ENCODE measurements at regions not wholly inside any gene's neighbourhood (a gene's known extent, or its start where the extent isn't known, plus 50 kb on each side); places are given as distances from the start of the nearest gene placed in this dataset.

DNA sequence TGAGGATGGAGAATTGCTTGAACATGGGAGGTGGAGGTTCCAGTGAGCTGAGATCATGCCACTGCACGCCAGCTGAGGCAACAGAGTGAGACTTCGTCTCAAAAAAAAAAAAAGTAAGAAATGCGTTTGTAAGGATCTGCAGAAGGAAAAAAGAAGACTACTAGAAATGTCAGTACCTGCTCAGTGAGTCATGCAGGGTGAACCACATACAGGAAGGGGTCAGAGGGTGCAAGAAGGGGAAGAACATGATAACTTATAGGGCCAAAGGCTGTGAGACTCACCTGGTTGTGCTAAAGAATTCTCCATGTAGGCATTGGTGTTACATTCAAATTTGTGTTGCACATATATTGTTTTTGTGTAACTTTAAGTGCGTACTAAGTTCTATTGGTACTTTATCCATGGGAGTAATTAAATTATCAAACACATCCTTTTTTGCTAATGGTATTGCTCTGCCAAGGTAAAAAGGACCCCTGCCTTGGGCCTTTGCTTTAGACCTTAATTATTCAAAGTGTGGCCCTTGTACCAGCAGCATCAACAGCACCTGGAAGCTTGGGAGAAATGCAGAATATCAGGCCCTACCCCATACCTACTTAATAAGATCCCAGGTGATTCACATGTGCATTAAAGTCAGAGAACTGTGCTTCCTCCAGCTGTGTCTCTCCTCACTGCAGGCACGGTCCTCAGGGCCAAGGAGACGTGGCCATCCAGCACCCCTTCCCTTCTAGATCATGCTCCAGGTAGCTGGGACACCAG, 96.4 kb upstream of the PPP2R5A start:
- FAIRE-seq (peak; percentile 5), DNase-seq (ENCODE audit: extremely low spot score, insufficient read length, low read depth) (no peak)

DNA sequence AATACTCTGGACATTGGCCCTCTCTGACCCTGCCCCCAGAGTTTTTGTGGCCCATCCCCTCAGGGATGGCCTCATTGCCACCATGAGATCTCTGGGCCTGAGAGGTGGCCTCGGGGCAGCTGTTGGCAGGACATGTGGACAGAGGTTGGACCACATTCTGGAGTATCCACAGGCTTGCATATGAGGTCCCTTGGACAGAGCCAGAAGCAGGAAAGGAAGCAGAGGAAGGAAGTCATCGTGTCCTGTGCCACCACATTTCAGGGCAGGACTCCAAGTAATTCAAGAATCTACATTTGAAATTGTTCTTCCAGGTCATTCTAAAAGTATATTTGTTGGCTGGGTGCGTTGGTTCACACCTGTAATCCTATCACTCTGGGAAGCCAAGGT, 95.9 kb upstream of the PPP2R5A start:
- no peak for FAIRE-seq
- no peak for DNase-seq (ENCODE audit: extremely low spot score, insufficient read length, low read depth)

DNA sequence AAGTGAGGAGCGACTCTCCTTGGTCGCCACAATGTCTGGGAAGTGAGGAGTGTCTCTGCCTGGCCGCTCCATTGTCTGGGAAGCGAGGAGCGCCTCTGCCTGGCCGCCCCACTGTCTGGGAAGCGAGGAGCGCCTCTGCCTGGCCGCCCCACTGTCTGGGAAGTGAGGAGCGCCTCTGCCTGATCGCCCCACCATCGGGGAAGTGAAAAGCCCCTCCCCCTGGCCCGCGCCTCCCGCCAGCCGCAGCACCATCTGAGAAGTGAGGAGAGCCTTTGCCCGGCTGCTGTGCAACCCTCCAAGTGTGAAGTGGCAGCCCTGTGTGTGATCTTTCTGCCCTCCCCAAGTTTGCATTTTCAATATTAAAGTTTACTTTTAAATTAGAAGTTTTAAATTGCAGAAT, 95.0 kb upstream of the PPP2R5A start:
- DNase-seq (ENCODE audit: extremely low spot score, insufficient read length, low read depth) = no peak
- no peak for FAIRE-seq

DNA sequence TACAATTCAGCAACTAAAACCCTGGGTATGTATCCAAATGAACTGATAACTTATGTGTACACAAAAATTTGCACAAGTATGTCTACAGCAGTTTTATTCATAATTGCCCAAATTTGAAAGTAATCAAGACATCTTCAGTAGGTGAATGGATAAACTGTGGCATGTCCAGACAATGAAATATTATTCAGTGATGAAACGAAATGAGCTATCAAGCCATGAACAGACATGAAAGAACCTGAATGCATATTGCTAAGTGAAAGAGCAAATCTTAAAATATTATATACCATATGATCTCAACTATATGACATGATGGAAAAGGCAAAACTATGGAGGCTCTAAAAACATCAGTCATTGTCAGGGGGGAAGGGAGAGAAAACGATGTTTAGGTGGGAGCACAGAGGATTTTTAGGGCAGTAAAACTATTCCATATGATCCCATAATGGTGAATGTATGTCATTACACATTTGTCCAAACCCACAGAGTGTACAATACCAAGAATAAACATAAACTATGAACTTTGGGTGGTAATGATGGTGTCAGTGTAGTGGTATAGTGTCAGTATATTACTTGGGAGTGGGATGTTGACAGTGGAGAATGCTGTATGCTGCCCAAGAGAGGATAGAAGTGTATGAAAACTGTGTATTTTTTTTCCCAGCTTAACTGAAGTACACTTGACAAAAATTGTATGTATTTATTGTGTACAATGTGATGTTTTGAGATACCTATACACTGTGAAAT, 92.8 kb upstream of the PPP2R5A start:
- DNase-seq (ENCODE audit: extremely low spot score, insufficient read length, low read depth) (no peak), FAIRE-seq (no peak)

DNA sequence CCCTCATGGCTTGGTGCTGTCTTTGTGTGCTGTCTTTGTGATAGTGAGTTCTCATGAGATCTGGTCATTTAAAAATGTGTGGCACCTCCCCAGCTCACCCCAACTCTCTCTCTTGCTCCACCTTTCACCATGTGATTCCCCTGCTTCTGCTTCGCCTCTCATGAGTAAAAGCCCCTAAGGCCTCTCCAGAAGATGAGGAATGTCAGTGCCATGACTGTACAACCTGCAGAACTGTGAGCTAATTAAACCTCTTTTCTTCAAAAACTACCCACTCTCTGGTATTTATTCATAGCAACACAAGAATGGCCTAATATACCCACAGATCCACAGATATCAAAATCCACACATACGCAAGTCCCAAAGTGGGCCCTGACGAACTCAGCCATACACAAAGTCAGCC, 88.9 kb upstream of the PPP2R5A start:
- no peak for FAIRE-seq

DNA sequence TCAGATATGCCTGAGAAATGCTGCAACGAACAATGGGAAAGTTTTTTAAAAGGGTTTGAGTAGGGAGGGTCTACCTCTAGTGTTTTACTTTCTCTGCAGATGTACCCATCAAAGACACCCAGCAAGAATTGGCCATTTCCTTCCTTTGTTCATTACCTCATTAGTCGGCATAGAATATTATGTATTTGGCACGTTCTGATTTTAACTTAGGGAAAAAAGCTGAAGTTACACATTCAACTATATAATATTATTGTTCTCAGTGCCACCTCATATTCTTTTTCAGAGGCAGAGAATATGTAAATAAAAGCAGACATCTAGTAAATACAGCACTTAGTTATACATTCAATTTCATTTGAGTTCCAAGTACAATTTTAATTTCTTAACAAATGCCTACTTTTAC, 83.7 kb upstream of the PPP2R5A start:
- DNase-seq (ENCODE audit: extremely low spot score, insufficient read length, low read depth) = no peak
- no peak for FAIRE-seq

More for the DNA sequence above, 88.9 kb upstream of the PPP2R5A start:
- DNase-seq (ENCODE audit: extremely low spot score, insufficient read length, low read depth) = no peak

DNA sequence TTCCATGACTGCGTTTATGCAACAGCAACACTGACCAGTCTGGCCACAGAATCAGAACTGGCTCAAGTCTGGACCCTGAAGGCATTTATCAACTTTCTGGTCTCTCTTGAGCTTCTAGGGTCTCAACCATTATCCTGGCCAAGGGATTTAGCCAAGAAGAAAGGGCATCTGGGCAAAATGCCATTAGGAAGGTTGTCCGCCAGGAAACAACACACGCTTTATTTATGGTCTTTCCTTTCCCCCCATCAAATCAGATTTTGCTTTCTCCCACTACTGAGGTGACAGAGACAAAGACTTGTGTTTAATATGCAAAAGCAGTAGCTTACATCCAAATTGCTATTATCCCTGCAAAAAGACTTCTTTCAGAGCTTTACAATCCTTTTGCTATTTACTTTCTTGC, 81.6 kb upstream of the PPP2R5A start:
- DNase-seq (ENCODE audit: extremely low spot score, insufficient read length, low read depth) (no peak), FAIRE-seq (no peak)

DNA sequence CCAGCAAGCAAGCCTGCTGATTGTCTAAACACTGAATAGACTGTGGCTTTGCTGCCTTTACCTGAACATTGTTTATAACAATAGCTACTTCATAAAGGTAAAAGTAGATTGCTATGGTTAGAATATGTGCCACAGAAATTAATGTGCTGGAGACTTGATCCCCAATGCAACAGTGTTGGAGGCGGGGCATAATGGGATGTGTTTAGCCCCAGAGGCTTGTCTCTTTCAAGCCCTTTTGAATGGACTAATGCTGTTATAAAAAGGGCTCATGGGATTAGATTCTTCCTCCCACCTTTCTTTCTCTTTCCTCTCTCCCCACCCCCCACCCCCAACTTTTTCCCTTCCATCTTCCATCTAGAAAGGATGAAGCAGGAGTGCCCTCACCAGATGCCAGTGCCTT, 80.2 kb upstream of the PPP2R5A start:
- FAIRE-seq (no peak), DNase-seq (ENCODE audit: extremely low spot score, insufficient read length, low read depth) (no peak)

DNA sequence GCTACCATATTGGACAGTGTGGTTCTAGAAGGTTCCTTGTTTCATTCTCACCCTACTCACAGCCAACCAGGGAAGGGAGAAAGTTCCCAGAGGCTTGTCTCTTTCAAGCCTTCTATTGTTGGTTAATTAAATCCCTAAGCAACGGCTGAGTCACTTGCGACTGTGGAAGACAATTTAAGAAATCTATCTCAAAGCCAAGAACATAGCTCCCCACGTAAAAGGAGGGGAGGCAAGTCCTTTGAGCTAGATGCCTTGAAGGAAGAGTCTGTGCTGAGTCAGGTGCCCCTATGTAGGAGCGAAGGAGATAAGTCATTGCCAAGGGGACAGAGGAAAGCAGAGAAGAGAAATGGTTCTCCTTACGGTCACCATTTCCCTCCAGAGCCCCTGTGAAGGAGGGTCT, 79.4 kb upstream of the PPP2R5A start:
- FAIRE-seq (no peak), DNase-seq (ENCODE audit: extremely low spot score, insufficient read length, low read depth) (no peak)

DNA sequence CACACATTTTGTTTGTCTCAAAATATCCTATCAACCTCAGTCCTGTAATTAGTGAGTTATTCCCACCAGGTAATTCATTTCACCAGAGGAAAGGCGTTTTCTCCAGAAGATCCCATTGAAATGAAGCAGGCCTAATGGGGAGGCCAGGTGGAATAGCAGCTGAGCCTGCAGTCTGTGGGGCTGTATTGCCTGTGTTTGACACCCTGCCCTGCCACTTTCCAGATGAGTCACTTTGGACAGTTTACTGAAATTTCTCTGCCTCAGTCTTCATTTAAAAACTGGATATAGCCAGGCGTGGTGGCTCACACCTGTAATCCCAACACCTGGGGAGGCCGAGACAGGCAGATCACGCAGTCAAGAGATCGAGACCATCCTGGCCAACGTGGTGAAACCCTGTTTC, 78.1 kb upstream of the PPP2R5A start:
- DNase-seq (ENCODE audit: extremely low spot score, insufficient read length, low read depth) (no peak), FAIRE-seq (no peak)

DNA sequence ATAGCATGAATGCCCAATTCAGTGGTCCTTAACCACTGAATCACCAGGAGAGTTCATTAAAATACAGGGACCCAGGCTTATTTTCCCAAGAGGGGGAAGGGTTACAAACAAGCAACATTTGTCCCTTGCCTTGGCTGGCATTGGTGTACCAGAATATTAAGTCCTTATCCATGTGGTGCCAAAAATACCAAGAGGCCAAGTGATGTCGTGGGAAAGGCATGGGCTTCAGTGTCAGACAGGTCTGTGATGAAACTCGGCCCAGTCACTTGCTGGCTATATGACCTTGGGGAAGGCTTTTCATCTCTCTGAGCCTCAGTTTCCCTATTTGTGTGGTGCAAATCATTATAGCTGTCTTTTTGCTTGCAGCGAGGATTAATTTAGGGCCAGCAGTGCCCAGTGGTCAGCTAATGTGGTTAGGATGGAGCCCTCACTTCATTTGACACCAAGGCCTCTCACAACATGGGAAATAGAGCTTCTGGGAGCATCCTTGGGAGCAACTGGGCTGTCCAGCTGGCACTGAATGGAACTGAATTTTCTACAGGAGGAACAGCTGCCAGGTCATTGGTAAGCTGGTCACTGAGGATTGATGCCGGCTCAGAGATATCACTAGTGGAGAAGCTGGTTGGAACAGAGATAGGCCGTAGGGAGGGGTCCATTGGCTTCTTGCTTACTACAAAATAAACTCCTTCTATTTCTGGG, 77.2 kb upstream of the PPP2R5A start:
- no peak for DNase-seq (ENCODE audit: extremely low spot score, insufficient read length, low read depth)
- no peak for FAIRE-seq

DNA sequence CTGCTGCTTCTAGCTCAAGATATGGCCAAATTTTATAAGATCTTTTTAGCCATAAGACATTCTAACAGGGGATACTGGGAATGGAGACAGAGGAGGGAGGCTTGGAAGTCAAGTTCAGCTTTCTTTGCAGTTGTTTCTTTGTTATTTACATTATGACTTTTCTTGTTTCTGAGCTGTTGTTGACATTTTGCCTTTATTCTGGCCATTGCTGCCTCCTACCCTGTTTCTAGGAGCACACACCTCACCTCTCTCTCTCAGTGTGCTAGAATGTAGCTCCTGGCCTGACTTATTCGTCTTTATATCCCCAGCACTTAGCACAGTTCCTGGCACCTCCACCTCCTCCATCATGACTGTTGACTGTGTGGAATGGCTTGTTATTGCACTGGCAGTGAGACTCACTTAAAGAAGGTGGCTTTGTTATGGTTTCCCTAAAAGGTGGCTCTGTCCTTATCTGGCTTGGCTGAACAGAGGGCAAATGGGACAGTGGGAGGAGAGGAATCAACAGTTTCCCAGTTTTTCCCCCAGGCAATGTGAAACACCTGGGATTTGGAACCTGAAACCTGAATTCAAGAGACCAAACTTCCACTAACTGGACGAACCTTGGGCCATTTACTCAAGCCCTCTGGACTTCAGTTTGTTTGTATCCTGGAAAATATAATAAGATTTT, 76.1 kb upstream of the PPP2R5A start:
- FAIRE-seq = no peak

DNA sequence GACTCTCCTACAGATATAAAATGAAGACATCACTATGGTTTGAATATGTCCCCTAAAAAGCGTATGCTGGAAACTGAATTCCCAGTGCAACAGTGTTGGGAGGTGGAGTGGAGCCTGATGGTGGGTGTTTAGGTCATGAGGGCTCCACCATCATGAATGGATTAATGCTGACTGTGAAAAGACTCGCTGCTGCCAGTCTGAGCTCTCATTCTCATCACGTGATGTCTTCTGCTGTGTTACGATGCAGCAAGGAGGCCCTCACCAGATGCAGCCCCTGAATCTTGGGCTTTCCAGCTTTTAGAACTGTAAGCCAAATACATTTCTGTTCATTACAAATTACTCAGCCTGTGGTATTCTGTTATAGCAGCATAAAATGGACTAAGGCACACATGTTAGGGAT, 73.8 kb upstream of the PPP2R5A start:
- FAIRE-seq (no peak), DNase-seq (ENCODE audit: extremely low spot score, insufficient read length, low read depth) (no peak)

More for the DNA sequence above, 76.1 kb upstream of the PPP2R5A start:
- DNase-seq (ENCODE audit: extremely low spot score, insufficient read length, low read depth) = no peak

DNA sequence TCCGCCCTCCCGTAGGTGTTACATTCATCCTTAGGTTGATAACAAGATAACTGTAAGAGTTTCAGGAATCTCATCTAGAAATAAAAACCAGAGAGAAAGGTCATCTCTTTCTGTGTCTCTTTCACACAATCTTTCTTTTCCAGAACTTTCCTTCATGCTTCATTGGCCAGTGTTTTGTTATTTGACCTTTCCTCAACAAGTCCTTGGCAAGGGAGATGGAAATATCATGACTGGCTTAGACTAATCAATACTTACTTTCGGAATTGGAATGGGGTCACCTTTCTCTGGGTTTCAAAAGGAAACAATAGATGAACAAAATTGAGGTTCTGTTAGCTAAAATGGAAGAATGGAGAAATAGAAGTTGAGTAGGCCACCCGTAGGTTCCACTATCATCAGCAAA, 72.9 kb upstream of the PPP2R5A start:
- DNase-seq (ENCODE audit: extremely low spot score, insufficient read length, low read depth) (no peak), FAIRE-seq (no peak)

DNA sequence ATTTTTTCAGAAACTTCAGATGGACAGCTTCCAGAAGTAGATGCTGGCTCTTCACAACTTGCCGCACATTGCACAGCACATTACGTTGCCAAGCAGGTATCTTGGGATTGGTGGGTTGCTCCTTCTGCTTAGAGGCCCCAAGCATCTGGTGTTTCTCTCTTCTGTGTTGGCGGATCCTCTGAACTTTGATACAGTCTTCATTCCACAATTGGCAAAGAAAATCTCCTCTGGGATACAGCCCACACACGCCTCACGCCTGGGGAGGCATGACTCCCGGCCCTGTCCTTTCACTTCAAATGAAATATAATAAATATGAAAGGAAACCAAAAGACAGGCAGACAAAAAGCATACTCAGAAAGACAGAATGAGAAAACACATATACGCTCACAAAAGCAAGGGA, 72.3 kb upstream of the PPP2R5A start:
- no peak for FAIRE-seq
- no peak for DNase-seq (ENCODE audit: extremely low spot score, insufficient read length, low read depth)

DNA sequence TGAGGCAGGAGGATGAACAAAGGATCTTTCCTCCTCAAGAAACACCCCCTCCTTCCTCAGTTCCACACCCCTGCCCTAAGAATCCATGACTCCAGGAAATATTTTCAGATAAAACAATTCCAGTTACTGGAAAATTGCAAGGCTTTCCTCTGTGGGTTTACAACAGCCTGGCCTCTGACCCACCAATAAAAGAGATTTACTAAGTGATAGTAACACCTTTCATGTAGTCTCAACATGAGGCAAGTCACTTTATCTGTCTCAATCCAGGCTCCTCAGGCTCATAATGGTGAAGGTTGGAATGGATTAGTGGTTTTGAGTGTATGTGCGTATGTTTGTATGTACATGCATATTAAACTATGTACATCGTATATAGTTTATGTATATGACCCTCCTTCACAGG, 71.4 kb upstream of the PPP2R5A start:
- DNase-seq (ENCODE audit: extremely low spot score, insufficient read length, low read depth) = no peak
- no peak for FAIRE-seq

DNA sequence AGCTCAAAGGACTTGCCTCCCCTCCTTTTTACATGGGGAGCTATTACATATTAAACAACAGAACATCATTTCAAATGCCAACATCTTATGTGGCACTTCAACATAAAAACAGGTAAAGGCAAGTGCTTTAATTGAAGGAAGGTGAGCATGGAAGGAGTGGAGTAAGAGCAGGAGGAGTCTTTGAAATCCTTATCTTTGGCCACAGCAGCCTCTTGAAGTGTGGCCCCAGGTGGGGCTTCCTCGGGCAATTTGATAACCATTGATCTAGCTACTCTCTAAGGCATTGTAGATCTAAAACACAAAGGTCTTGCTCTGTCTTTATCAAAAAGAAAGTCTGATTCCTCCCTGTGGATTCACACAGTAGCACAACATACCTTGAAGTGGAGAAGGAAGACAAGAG, 70.9 kb upstream of the PPP2R5A start:
- DNase-seq (ENCODE audit: extremely low spot score, insufficient read length, low read depth) (no peak), FAIRE-seq (no peak)

DNA sequence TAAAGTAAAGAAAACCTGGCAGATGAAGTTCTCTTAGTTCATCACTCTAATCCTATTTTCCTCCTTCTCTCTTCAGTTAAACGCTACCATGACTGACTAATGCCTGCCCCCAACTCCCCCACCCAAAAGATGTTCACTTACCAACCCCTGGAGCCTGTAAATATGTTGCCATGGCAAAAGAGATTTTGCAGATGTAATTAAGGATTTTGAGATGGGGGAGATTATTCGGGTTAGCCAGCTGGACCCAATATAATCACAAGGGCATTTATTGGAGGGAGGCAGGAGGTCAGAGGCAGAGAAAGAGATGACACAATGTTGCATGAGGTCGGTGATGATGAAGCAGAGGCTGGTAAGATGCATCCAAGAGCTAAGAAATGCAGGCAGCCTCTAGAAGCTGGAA, 69.3 kb upstream of the PPP2R5A start:
- FAIRE-seq (no peak), DNase-seq (ENCODE audit: extremely low spot score, insufficient read length, low read depth) (no peak)

DNA sequence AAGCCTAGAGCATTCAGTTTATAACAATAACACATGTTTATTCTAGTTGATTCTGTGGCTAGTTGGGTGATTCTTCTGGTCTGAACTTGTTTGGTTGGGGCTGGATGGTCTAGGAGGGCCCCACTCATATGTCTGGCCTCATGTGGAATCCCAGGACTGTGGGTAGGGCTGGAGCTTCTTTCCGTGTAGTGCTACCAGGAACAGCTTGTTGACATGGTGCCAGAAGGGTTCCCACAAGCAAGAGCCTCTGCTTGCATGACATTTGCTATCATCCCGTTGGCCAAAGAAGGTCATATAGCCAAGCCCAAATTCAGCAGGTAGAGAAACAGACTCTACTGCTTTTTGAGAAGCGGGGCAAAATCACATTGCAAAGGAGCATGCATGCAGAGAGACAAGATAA, 67.6 kb upstream of the PPP2R5A start:
- DNase-seq (ENCODE audit: extremely low spot score, insufficient read length, low read depth) = no peak
- FAIRE-seq = no peak

DNA sequence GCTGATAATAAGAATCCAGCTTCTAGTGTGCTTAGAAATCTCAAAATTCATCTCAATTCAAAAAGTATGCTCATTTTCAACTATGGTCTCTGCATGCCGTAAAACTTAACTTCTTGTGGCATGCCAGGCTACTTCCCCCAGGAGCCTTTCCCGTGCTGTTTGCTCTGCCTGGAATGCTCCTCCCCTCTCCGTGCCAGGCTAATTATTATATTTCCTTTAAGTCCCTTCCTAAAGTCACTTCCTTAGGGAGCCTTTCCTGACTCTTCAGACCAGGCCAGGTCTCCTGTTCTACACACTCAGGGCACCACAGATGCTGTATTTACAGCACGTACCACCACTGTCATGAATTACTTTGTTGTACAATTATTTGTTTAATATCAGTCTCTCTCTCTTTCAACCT, 67.1 kb upstream of the PPP2R5A start:
- no peak for FAIRE-seq
- no peak for DNase-seq (ENCODE audit: extremely low spot score, insufficient read length, low read depth)

DNA sequence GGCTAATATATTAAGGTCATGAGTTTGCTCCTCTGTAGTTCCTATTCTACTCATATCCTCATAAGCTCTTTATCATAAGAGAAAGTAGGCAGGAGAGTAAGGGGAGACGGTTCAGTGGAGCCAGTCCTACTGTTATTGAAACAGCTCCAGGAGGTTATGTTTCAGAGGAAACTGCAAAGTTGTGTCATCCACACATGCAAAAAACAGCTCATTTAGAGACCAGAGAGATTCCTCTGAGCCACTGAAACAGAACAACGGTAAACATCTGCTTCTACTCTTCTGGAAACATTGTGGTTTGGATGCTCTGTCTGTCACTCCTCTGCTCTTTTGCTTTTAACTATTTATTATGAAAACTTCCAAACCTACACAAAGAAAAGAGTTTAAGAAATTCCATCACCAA, 66.3 kb upstream of the PPP2R5A start:
- DNase-seq (ENCODE audit: extremely low spot score, insufficient read length, low read depth) = no peak
- FAIRE-seq = peak; percentile 89

Data from GM18507 (cell line).